Activated naive CD8-positive, alpha-beta T cell treated with anti-CD3 and anti-CD28 coated beads for 36 hours (primary cell): ENCODE measurements at regions not wholly inside any gene's neighbourhood (a gene's known extent, or its start where the extent isn't known, plus 50 kb on each side); places are given as distances from the start of the nearest gene placed in this dataset.

ENCODE experiments used
- DNase-seq: peaks from one replicate; pipeline ENCODE4 v3.0.0; 2021
- H3K27ac Mint-ChIP-seq: one replicate; pipeline ENCODE4 v1.8.0; 2022; ENCODE audit warnings: mild to moderate bottlenecking, moderate library complexity, mixed read lengths
- H3K27me3 Mint-ChIP-seq: one replicate; pipeline ENCODE4 v1.8.0; 2022; ENCODE audit warnings: mild to moderate bottlenecking, mixed read lengths
- H3K36me3 Mint-ChIP-seq: one replicate; pipeline ENCODE4 v1.8.0; 2021; ENCODE audit warnings: mild to moderate bottlenecking, mixed read lengths
- H3K4me1 Mint-ChIP-seq: one replicate; pipeline ENCODE4 v1.8.0; 2021; ENCODE audit warnings: mixed read lengths
- H3K4me3 Mint-ChIP-seq: one replicate; pipeline ENCODE4 v1.8.0; 2022; ENCODE audit warnings: mild to moderate bottlenecking, moderate library complexity, mixed read lengths
- H3K9me3 Mint-ChIP-seq: one replicate; pipeline ENCODE4 v1.8.0; 2022; ENCODE audit warnings: mixed read lengths

- H3K27me3 Mint-ChIP-seq: peaks cover 9% of the 10 kb centered on the region
Observed at GRCh38 chr9:1938675-1939170, 76.4 kb upstream of the SMARCA2 start.

GRCh38 chr9:1939466-1939865 is 75.7 kb upstream of the SMARCA2 start:
- no peak overlapping the region for H3K27ac Mint-ChIP-seq
- peaks cover 9% of the 10 kb centered on the region for H3K27me3 Mint-ChIP-seq
- H3K4me3 Mint-ChIP-seq: no peak overlapping the region
- no peaks in the 10 kb centered on the region for H3K36me3 Mint-ChIP-seq
- peaks cover 6% of the 10 kb centered on the region for H3K4me1 Mint-ChIP-seq
- H3K9me3 Mint-ChIP-seq: no peaks in the 10 kb centered on the region
- DNase-seq: no peak

More at GRCh38 chr9:1938675-1939170, 76.4 kb upstream of the SMARCA2 start:
- Mint-ChIP-seq H3K36me3 (no peaks in the 10 kb centered on the region), H3K4me3 (no peak overlapping the region), H3K4me1 (peaks cover 6% of the 10 kb centered on the region), H3K9me3 (no peaks in the 10 kb centered on the region), H3K27ac (no peak overlapping the region)
- DNase-seq: no peak

GRCh38 chr9:1939926-1940368 is 75.2 kb upstream of the SMARCA2 start:
- no peaks in the 10 kb centered on the region for H3K9me3 Mint-ChIP-seq
- H3K27me3 Mint-ChIP-seq: peaks cover 9% of the 10 kb centered on the region
- H3K4me1 Mint-ChIP-seq: peaks cover 6% of the 10 kb centered on the region
- no peak overlapping the region for H3K27ac Mint-ChIP-seq
- H3K4me3 Mint-ChIP-seq: no peak overlapping the region
- H3K36me3 Mint-ChIP-seq: no peaks in the 10 kb centered on the region
- peak; percentile 32 for DNase-seq

GRCh38 chr9:1941989-1942388 is 73.2 kb upstream of the SMARCA2 start:
- H3K9me3 Mint-ChIP-seq: no peaks in the 10 kb centered on the region
- peaks cover 9% of the 10 kb centered on the region for H3K27me3 Mint-ChIP-seq
- H3K4me1 Mint-ChIP-seq: peaks cover 6% of the 10 kb centered on the region
- H3K36me3 Mint-ChIP-seq: no peaks in the 10 kb centered on the region
- no peak overlapping the region for H3K27ac Mint-ChIP-seq
- H3K4me3 Mint-ChIP-seq: no peak overlapping the region
- DNase-seq: no peak

GRCh38 chr9:1946526-1947283 is 68.4 kb upstream of the SMARCA2 start:
- Mint-ChIP-seq H3K4me1 (no peaks in the 10 kb centered on the region), H3K36me3 (no peaks in the 10 kb centered on the region), H3K9me3 (no peaks in the 10 kb centered on the region), H3K27ac (no peak overlapping the region), H3K4me3 (no peak overlapping the region), H3K27me3 (no peaks in the 10 kb centered on the region)
- no peak for DNase-seq

- Mint-ChIP-seq H3K36me3 (no peaks in the 10 kb centered on the region), H3K27me3 (no peaks in the 10 kb centered on the region), H3K27ac (no peak overlapping the region), H3K4me1 (no peaks in the 10 kb centered on the region), H3K4me3 (no peak overlapping the region), H3K9me3 (no peaks in the 10 kb centered on the region)
- DNase-seq: no peak
Observed at GRCh38 chr9:1947438-1947837, 67.7 kb upstream of the SMARCA2 start.

- no peak for DNase-seq
- no peaks in the 10 kb centered on the region for H3K36me3 Mint-ChIP-seq
- H3K27me3 Mint-ChIP-seq: no peaks in the 10 kb centered on the region
- no peaks in the 10 kb centered on the region for H3K4me1 Mint-ChIP-seq
- H3K9me3 Mint-ChIP-seq: no peaks in the 10 kb centered on the region
- H3K4me3 Mint-ChIP-seq: no peak overlapping the region
- H3K27ac Mint-ChIP-seq: no peak overlapping the region
Observed at GRCh38 chr9:1948541-1948940, 66.6 kb upstream of the SMARCA2 start.

GRCh38 chr9:1951446-1951845 is 63.7 kb upstream of the SMARCA2 start:
- no peaks in the 10 kb centered on the region for H3K4me1 Mint-ChIP-seq
- H3K27ac Mint-ChIP-seq: no peak overlapping the region
- H3K27me3 Mint-ChIP-seq: no peaks in the 10 kb centered on the region
- no peak for DNase-seq
- no peak overlapping the region for H3K4me3 Mint-ChIP-seq
- H3K36me3 Mint-ChIP-seq: no peaks in the 10 kb centered on the region
- H3K9me3 Mint-ChIP-seq: no peaks in the 10 kb centered on the region

- Mint-ChIP-seq H3K36me3 (no peaks in the 10 kb centered on the region), H3K4me3 (no peak overlapping the region), H3K27ac (no peak overlapping the region), H3K27me3 (no peaks in the 10 kb centered on the region), H3K4me1 (no peaks in the 10 kb centered on the region), H3K9me3 (no peaks in the 10 kb centered on the region)
- no peak for DNase-seq
Observed at GRCh38 chr9:1952001-1952400, 63.1 kb upstream of the SMARCA2 start.

GRCh38 chr9:1954238-1954637 is 60.9 kb upstream of the SMARCA2 start:
- no peak overlapping the region for H3K4me3 Mint-ChIP-seq
- H3K9me3 Mint-ChIP-seq: no peaks in the 10 kb centered on the region
- H3K4me1 Mint-ChIP-seq: no peaks in the 10 kb centered on the region
- H3K36me3 Mint-ChIP-seq: no peaks in the 10 kb centered on the region
- H3K27me3 Mint-ChIP-seq: no peaks in the 10 kb centered on the region
- DNase-seq: no peak
- H3K27ac Mint-ChIP-seq: no peak overlapping the region

- Mint-ChIP-seq H3K9me3 (no peaks in the 10 kb centered on the region), H3K27me3 (no peaks in the 10 kb centered on the region), H3K36me3 (no peaks in the 10 kb centered on the region), H3K27ac (no peak overlapping the region), H3K4me1 (no peaks in the 10 kb centered on the region), H3K4me3 (no peak overlapping the region)
- DNase-seq: no peak
Observed at GRCh38 chr9:1956958-1957357, 58.2 kb upstream of the SMARCA2 start.

GRCh38 chr9:1957856-1958255 is 57.3 kb upstream of the SMARCA2 start:
- Mint-ChIP-seq H3K4me1 (no peaks in the 10 kb centered on the region), H3K4me3 (no peak overlapping the region), H3K27me3 (no peaks in the 10 kb centered on the region), H3K9me3 (no peaks in the 10 kb centered on the region), H3K36me3 (no peaks in the 10 kb centered on the region), H3K27ac (no peak overlapping the region)
- DNase-seq: no peak

GRCh38 chr9:1959371-1959770 is 55.8 kb upstream of the SMARCA2 start:
- H3K9me3 Mint-ChIP-seq: no peaks in the 10 kb centered on the region
- H3K4me1 Mint-ChIP-seq: no peaks in the 10 kb centered on the region
- no peaks in the 10 kb centered on the region for H3K36me3 Mint-ChIP-seq
- no peak for DNase-seq
- H3K27me3 Mint-ChIP-seq: no peaks in the 10 kb centered on the region
- no peak overlapping the region for H3K27ac Mint-ChIP-seq
- H3K4me3 Mint-ChIP-seq: no peak overlapping the region

- H3K27ac Mint-ChIP-seq: no peak overlapping the region
Observed at GRCh38 chr9:1960342-1961042, 54.7 kb upstream of the SMARCA2 start.

GRCh38 chr9:1962122-1962521 is 53.0 kb upstream of the SMARCA2 start:
- H3K36me3 Mint-ChIP-seq: no peaks in the 10 kb centered on the region
- H3K4me3 Mint-ChIP-seq: no peak overlapping the region
- H3K27me3 Mint-ChIP-seq: no peaks in the 10 kb centered on the region
- no peak overlapping the region for H3K27ac Mint-ChIP-seq
- no peaks in the 10 kb centered on the region for H3K4me1 Mint-ChIP-seq
- DNase-seq: no peak
- no peaks in the 10 kb centered on the region for H3K9me3 Mint-ChIP-seq

More at GRCh38 chr9:1960342-1961042, 54.7 kb upstream of the SMARCA2 start:
- DNase-seq: no peak
- Mint-ChIP-seq H3K36me3 (no peaks in the 10 kb centered on the region), H3K4me1 (no peaks in the 10 kb centered on the region), H3K9me3 (no peaks in the 10 kb centered on the region), H3K4me3 (no peak overlapping the region), H3K27me3 (no peaks in the 10 kb centered on the region)
